Gastrocnemius medialis (tissue), 4 donors: ENCODE measurements at regions not wholly inside any gene's neighbourhood (a gene's known extent, or its start where the extent isn't known, plus 50 kb on each side); places are given as distances from the start of the nearest gene placed in this dataset.

Experiments
- ATAC-seq, 2 donors: fragments of 150-250 bp; one replicate each; pipeline ENCODE4 v1.9.1; 2016
- DNase-seq, 2 donors: peaks; one replicate each; pipeline ENCODE4 v3.0.0-alpha.2; 2019
- H3K27ac ChIP-seq, 4 donors: fragments of 200-600 bp; sonication (generic); 1 replicate in 1 of 4; 2 replicates in 3 of 4; pipeline ENCODE4 v1.5.1; 2016 to 2018; ENCODE audit warnings: mild to moderate bottlenecking in 2 of 4, moderate library complexity in 1 of 4
- H3K27me3 ChIP-seq, 3 donors: fragments of 200-600 bp; sonication (generic) in 2 of 3; 1 replicate in 1 of 3; 2 replicates in 2 of 3; pipeline versions ENCODE4 v1.5.1 to v1.6.0; 2016 to 2019; ENCODE audit warnings: mild to moderate bottlenecking in 1 of 3, moderate library complexity in 1 of 3
- H3K36me3 ChIP-seq, 2 donors: fragments of 200-600 bp; sonication (generic) in 1 of 2; one replicate each; pipeline ENCODE4 v1.5.1; 2017 to 2018
- H3K4me1 ChIP-seq, 2 donors: fragments of 200-600 bp; sonication (generic) in 1 of 2; one replicate each; pipeline ENCODE4 v1.5.1; 2016 to 2017; ENCODE audit warnings: mild to moderate bottlenecking in 2 of 2
- H3K4me3 ChIP-seq, 4 donors: fragments of 200-600 bp; sonication (generic) in 3 of 4; 1 replicate in 1 of 4; 2 replicates in 3 of 4; pipeline ENCODE4 v1.5.1; 2016 to 2019; ENCODE audit warnings: mild to moderate bottlenecking in 2 of 4
- H3K9me3 ChIP-seq, 3 donors: fragments of 200-600 bp; sonication (generic) in 2 of 3; 1 replicate in 1 of 3; 2 replicates in 2 of 3; pipeline ENCODE4 v1.5.1; 2016 to 2019
- CTCF ChIP-seq, 5 experiments: fragments of 450-650 bp in 3 of 5; fragments of 200-600 bp in 2 of 5; sonication (generic) in 2 of 5; IDR thresholded peaks in 4 of 5; conservative IDR thresholded peaks in 1 of 5; 1 replicate in 4 of 5; 2 replicates in 1 of 5; pipeline ENCODE4 v1.5.1; 2016 to 2019; ENCODE audit warnings: antibody characterized with exemption in 5 of 5, mild to moderate bottlenecking in 3 of 5, moderate library complexity in 3 of 5
- POLR2A ChIP-seq, 2 donors: fragments of 450-650 bp; IDR thresholded peaks; one replicate each; pipeline ENCODE4 v1.6.1; 2017; ENCODE audit warnings: antibody characterized with exemption in 2 of 2, mild to moderate bottlenecking in 2 of 2, moderate library complexity in 2 of 2
- in situ Hi-C, 4 donors: fragments of 200-750 bp; cut with MboI; loops; one replicate each; pipeline versions ENCODE4 v1.15.0 to v1.8.0; 2017; ENCODE audit warnings: low sequenced_read_pairs in 4 of 4
- intact Hi-C: fragments of 100-400 bp; cut with DNase I; formaldehyde crosslinking; loops from one replicate; pipeline ENCODE4 v1.15.1; 2023; ENCODE audit warnings: low total_unique reads

DNA sequence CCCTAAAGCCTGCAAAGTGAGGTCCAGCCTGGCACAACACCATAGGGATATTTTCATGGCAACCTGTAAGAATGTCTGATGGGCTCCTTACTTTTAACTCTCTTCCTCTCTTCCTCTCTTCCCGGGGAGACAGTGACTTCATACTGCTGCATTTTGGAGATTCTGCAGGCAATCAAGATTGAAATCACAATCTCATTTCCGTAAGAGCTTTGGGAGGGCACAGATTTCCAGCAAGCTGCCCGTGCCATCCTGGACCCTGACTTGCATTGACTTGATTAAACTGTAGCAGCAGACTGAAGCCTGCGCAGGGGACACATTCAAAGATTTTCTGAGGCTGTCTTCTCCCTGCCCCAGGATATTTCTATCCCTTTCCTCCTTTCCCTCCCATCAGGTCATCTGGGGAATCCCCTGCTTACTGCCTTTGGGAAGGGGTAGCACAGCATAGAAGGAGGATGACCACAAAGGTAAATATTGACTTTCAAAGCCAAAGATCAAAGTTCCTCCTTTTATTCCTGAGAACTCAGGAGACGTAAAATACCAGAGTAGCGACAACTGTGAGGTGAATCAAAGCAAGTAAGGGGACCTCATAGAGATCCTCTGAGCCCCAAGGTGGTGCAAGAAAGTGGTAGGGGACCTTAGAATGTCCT lies 504.0 kb upstream of the ARID1B start:
- TF ChIP-seq POLR2A (IDR thresholded peaks at IDR 0.05) (no peak), CTCF (IDR thresholded peaks at IDR 0.05 in 4 of 5, conservative IDR thresholded peaks at IDR 0.05 in 1 of 5) (no peak)
- Histone ChIP-seq H3K36me3 (no peaks in the 10 kb centered on the region), H3K4me1 (no peaks in the 10 kb centered on the region), H3K9me3 (no peaks in the 10 kb centered on the region), H3K4me3 (no peak overlapping the region), H3K27me3 (no peaks in the 10 kb centered on the region), H3K27ac (no peak overlapping the region)
- intact Hi-C loops, result no loop called here
- in situ Hi-C loops, result no loop called here
- DNase-seq, result no peak
- ATAC-seq, result no peak

DNA sequence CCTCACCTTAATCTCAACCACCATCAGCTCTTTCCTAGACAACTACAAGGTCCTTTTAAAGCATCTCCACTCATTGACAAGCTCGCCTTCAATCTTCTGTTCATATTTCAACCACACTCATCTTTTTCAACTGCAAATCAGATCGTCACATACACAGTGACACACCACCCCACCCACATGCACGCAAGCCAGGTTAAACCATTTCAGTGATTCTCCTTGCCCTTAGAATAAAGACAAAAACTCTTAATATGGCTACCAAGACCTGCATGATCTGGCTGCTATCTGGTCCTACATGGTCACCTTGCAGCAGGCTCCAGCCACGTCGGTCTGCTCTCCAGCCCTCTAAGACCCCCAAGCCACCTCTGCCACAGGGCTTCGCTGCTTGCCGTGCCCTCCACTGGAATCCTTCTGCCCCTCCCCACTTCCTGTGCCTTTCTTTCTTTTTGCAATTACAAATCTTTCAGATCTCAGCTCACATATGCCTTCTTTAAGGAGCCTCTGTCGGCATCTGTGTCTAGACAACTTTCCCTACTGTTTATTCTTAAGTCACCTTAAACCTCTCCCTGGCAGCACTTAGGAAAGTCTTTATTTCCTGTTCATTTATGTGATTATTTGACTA lies 507.3 kb upstream of the ARID1B start:
- H3K27me3 ChIP-seq, result no peaks in the 10 kb centered on the region

DNA sequence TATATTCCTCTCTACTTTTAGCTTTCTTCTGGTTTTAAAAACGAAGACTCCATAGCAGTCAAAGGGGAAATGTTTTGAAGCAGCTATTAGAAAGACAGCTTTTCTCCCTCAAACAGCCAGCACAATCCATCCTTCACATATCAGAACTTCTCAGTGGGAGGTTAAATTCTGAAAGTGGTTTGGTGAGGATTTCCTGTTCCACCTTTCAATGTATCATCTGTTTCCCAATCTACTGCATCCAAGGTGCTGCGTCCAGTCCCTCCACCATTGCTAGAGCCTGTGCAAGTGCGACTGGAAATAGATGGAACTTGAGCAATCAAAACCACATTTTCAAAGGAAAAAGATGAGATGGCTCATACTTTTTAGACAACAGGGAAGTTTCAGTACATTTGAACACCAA lies 508.3 kb upstream of the ARID1B start:
- no peak for ATAC-seq
- no peak for DNase-seq
- H3K4me1 ChIP-seq, result no peaks in the 10 kb centered on the region
- no peaks in the 10 kb centered on the region for H3K36me3 ChIP-seq
- no peak overlapping the region for H3K4me3 ChIP-seq
- TF ChIP-seq POLR2A (IDR thresholded peaks at IDR 0.05) (no peak), CTCF (IDR thresholded peaks at IDR 0.05 in 4 of 5, conservative IDR thresholded peaks at IDR 0.05 in 1 of 5) (no peak)
- H3K9me3 ChIP-seq, result no peaks in the 10 kb centered on the region
- no peak overlapping the region for H3K27ac ChIP-seq
- H3K27me3 ChIP-seq, result no peaks in the 10 kb centered on the region
- intact Hi-C loops (no loop called here), in situ Hi-C loops (no loop called here)

More for the DNA sequence above, 507.3 kb upstream of the ARID1B start:
- Histone ChIP-seq H3K36me3 (no peaks in the 10 kb centered on the region), H3K4me3 (no peak overlapping the region), H3K27ac (no peak overlapping the region), H3K9me3 (no peaks in the 10 kb centered on the region), H3K4me1 (no peaks in the 10 kb centered on the region)
- no peak for TF ChIP-seq CTCF (IDR thresholded peaks at IDR 0.05 in 4 of 5, conservative IDR thresholded peaks at IDR 0.05 in 1 of 5)
- TF ChIP-seq POLR2A (IDR thresholded peaks at IDR 0.05), result no peak
- DNase-seq, result no peak
- ATAC-seq, result no peak
- intact Hi-C loops (no loop called here), in situ Hi-C loops (no loop called here)

- intact Hi-C loops, result no loop called here
- Histone ChIP-seq H3K9me3 (no peaks in the 10 kb centered on the region), H3K27me3 (no peaks in the 10 kb centered on the region), H3K27ac (no peak overlapping the region), H3K4me1 (no peaks in the 10 kb centered on the region), H3K36me3 (no peaks in the 10 kb centered on the region), H3K4me3 (no peak overlapping the region)
- TF ChIP-seq CTCF (IDR thresholded peaks at IDR 0.05 in 4 of 5, conservative IDR thresholded peaks at IDR 0.05 in 1 of 5) (no peak), POLR2A (IDR thresholded peaks at IDR 0.05) (no peak)
- DNase-seq (no peak), ATAC-seq (no peak)
- in situ Hi-C loops, result no loop called here
These were observed 515.2 kb upstream of the ARID1B start for GRCh38 chr6:156262014-156262413.
